NOMO-1 treated with dmso at 0.1 percent for 144 hours (cell line): ENCODE measurements at regions not wholly inside any gene's neighbourhood (a gene's known extent, or its start where the extent isn't known, plus 50 kb on each side); places are given as distances from the start of the nearest gene placed in this dataset.
"Not testable (repeated sequence)": the region's sequence is repeated elsewhere in the genome, so short reads cannot be mapped to it uniquely, and the experiment has no call there.

Experiments used
- DNase-seq: peaks from one replicate; lab custom pipeline; 2025; ENCODE audit not compliant: unreplicated experiment; lab: John Stamatoyannopoulos, UW

GRCh38 chr5:91586232-91586631 is 203.1 kb upstream of the ARRDC3 start:
- DNase-seq, result no peak

GRCh38 chr5:91584352-91584751 is 201.2 kb upstream of the ARRDC3 start:
- no peak for DNase-seq

- not testable (repeated sequence) for DNase-seq
Measured at GRCh38 chr5:91566012-91566411, 182.9 kb upstream of the ARRDC3 start.

GRCh38 chr5:91562922-91563321 is 179.8 kb upstream of the ARRDC3 start:
- DNase-seq, result no peak

- DNase-seq, result no peak
Measured at GRCh38 chr5:91541696-91542095, 158.6 kb upstream of the ARRDC3 start.

GRCh38 chr5:91538179-91538578 is 155.1 kb upstream of the ARRDC3 start:
- no peak for DNase-seq

GRCh38 chr5:91535499-91535898 is 152.4 kb upstream of the ARRDC3 start:
- no peak for DNase-seq

- DNase-seq, result no peak
Measured at GRCh38 chr5:91534332-91534731, 151.2 kb upstream of the ARRDC3 start.

GRCh38 chr5:91532779-91533178 is 149.7 kb upstream of the ARRDC3 start:
- no peak for DNase-seq

- no peak for DNase-seq
Measured at GRCh38 chr5:91532281-91532680, 149.2 kb upstream of the ARRDC3 start.

GRCh38 chr5:91528831-91529230 is 145.7 kb upstream of the ARRDC3 start:
- no peak for DNase-seq

GRCh38 chr5:91521785-91522184 is 138.7 kb upstream of the ARRDC3 start:
- DNase-seq, result no peak

- DNase-seq, result no peak
Measured at GRCh38 chr5:91521334-91521733, 138.2 kb upstream of the ARRDC3 start.

GRCh38 chr5:91514400-91514799 is 131.3 kb upstream of the ARRDC3 start:
- no peak for DNase-seq

- no peak for DNase-seq
Measured at GRCh38 chr5:91503321-91503720, 120.2 kb upstream of the ARRDC3 start.

- no peak for DNase-seq
Measured at GRCh38 chr5:91500758-91501157, 117.6 kb upstream of the ARRDC3 start.

- no peak for DNase-seq
Measured at GRCh38 chr5:91499943-91500531, 116.9 kb upstream of the ARRDC3 start.

- no peak for DNase-seq
Measured at GRCh38 chr5:91495699-91496098, 112.6 kb upstream of the ARRDC3 start.

- no peak for DNase-seq
Measured at GRCh38 chr5:91494447-91494996, 111.4 kb upstream of the ARRDC3 start.

- no peak for DNase-seq
Measured at GRCh38 chr5:91493086-91493485, 110.0 kb upstream of the ARRDC3 start.

- DNase-seq, result no peak
Measured at GRCh38 chr5:91491229-91491628, 108.1 kb upstream of the ARRDC3 start.

- DNase-seq, result no peak
Measured at GRCh38 chr5:91490316-91490715, 107.2 kb upstream of the ARRDC3 start.

GRCh38 chr5:91487420-91487819 is 104.3 kb upstream of the ARRDC3 start:
- DNase-seq, result no peak
